ENCODE measurements at regions not wholly inside any gene's neighbourhood (a gene's known extent, or its start where the extent isn't known, plus 50 kb on each side); places are given as distances from the start of the nearest gene placed in this dataset.
A peak's percentile ranks its signal among the peaks of the same experiment; 100 is the strongest.

GRCh38 chr3:46112984-46113383 is 85.7 kb upstream of the XCR1 start:
- no peak for DNase-seq

DNA sequence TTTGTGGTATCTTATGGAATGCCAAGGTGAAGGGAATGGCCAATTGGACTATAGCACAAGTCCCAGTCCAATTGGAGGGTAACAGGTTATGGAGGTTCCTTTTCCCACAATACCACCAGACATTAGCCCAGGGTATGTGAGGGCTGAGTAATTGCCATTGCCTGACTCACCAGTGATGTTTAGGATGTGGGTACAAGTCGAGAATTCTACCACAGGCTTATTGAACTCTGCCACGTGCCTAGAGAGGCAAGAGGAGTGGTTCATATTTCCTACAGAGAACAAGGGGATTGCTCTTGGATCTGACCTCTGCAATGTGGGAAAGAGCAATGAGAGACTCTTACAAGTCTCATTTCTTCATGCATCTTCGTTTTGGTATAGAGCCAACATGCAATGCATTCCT is 85.0 kb upstream of the XCR1 start:
- no peak for DNase-seq

DNA sequence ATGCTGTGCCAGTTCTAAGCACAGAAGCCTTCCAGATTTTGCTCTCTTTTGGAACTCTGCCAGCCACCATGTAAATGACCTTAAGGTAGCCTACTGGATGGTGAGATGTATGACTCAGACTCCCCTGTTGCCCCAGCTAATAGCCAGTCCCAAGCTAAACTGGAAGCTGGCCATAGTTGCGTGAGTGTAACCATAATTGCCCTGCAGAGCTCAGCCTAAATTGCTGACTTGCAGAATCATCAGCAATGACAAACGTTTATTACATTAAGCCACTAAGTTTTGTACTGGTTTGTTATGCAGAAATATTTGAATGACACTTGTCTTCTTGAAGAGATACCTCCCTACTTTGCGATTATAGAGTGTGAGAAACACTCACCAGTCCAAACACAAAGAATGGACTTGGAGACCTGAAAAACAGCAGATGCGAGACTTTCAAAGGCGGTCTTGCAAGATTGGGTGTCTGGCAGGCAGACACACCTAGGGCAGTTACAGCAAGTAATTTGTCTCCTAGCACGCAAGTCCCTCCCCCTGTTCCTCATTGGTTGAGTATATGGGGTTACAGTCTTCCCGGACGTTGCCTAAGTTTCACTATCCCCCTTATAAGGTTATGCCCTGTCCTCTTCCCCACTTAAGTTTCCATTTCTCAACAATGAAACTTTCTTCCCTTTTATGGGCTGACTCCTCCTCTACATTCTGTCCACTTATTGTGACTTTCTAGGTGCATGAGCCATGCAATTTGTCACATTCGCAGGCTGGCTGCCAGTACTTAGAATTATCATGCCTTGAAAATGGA is 83.6 kb upstream of the XCR1 start:
- DNase-seq: no peak

GRCh38 chr3:46107682-46108081 is 80.4 kb upstream of the XCR1 start:
- DNase-seq: no peak

- DNase-seq: no peak
Measured at GRCh38 chr3:46105306-46105919, 78.1 kb upstream of the XCR1 start.

- DNase-seq: no peak
Measured at GRCh38 chr3:46104706-46105105, 77.4 kb upstream of the XCR1 start.

DNA sequence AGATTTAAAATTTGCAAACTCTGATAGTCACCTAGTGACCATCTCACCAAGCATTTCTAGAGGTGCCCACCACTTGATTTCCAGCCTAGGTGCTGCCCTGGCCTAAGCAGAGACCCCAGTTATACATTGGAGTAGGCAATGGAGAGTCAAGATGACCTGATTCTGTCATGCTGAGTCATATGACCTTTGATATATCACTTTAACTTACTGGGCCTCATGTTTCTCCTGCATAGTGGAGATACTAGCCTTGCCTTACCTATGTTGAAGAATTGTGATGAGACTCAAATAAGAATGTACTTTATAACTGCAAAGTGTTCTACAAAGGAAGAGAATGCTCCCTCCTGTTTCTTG is 75.5 kb upstream of the XCR1 start:
- DNase-seq: no peak

- DNase-seq: no peak
Measured at GRCh38 chr3:46102059-46102779, 74.9 kb upstream of the XCR1 start.

DNA sequence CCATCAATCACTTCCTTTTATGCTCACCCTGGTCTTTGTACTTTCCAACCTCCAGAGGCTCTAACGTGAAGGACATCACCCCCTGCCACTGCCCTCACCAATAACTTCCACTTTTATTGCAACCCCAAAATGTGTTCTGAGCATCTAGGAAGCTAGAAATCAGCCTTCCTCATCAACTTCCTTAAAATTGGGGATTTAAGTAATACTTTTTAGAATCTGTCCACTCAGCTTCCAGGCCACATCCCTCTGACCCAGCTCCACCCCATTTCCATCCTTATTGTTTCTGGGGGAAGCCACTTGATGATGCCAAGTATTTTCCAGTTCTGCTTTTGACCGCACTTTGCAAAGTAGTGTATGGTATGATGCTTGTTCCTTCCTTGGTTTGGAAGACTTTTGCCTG is 73.5 kb upstream of the XCR1 start:
- no peak for DNase-seq

GRCh38 chr3:46098319-46098761 is 71.1 kb upstream of the XCR1 start:
- DNase-seq: peak; percentile 38

DNA sequence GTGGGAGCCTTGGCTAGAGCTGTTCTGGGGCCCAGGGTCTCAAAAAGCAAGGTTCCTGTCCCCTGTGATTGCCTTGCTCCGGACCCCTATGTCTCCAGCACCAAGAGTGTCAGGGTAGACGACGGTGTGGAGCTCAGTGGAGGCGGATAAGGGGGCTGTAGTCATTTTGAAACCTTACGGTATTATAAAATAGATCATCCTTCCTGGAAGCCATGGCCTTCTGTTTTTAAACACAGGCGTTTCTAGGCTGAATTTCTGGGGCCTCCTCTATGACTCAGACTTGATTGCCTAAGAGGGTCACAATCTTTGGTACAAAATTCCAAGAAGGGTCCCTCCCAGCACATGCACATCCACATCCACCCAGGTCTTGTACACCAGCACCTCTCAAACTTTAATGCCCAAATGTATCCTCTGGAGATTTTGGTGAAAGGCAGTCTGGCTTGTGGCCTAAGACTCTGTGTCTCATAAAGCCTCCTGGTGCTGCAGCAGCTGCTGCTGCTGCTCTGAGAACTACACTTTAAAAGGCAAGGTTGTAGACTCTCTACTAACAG is 70.5 kb upstream of the XCR1 start:
- no peak for DNase-seq

DNA sequence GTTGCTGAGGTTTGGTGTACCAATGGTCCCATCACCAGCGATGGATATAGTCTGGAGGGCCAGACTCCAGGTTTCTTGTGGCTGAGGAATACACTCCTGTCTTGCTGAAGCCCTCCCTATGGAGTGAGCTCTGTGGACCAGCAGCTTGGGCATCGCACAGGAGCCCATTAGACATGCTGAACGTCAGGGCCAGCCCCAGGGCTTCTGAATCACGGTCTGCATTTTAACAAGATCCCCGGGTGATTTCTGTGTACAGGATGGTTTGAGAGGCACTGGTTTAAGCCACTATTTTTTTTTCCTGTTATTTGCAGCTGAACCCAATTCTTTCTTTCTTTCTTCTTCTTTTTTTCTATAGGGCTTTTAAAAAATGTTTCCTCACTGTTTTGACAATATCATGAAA is 69.5 kb upstream of the XCR1 start:
- DNase-seq: no peak

DNA sequence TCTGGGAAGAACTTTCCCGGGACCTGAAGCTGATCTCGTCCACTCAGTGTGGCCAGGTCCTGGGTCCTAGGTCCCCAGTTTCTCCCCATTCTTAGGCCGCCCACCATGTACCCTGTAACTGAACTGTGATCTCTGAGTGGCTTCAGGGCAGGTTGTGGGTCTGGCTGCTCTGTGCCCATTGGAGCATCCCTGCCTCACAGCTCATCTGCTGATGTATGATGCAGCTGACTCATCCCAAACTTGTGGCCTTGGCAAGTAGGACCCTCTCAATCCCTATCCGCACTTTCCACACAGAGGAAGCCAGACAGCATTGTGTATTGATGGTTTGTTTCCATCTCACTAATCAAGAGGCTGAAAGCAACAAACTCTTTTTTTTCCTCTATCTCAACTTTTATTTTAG is 69.1 kb upstream of the XCR1 start:
- DNase-seq: no peak

- DNase-seq: no peak
Measured at GRCh38 chr3:46095307-46095706, 68.0 kb upstream of the XCR1 start.

- no peak for DNase-seq
Measured at GRCh38 chr3:46094506-46094905, 67.2 kb upstream of the XCR1 start.

DNA sequence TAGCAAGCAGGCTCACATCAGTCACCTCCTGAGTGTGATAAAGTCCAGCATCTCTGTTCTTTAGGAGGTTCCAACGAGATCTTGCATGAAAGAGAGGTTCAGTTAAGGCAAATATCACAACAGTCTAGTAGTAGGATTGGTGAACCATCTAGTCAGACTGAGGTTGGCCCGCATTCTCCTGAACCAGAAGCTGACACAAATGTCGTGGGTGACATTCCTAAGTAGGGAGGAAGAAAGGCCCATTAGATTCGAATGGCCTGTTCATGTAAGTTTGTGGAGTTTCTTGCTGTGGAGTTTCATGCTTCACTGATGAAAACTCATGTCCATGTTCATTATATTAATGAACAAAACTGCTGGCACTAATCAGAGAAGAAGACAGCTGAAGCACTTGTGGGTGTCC is 66.7 kb upstream of the XCR1 start:
- DNase-seq: no peak

- DNase-seq: no peak
Measured at GRCh38 chr3:46093327-46093942, 66.2 kb upstream of the XCR1 start.

DNA sequence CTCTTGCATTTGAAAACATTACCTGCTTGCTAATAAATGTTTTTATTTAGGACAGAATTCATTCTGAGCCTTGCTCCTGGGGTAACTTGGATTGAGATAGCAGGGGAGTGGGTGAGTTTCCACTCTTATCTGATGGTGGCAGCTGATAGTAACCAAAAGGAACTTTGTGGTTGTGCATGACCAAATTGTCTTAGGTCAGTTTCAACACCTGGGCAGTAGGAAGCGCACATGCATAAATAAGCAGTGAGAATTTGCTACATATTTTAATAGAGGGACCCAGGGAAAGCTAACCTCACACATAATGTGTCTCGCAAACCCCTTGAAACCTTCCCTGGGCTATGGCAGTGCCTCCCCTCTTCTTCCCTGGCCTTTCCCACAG is 65.4 kb upstream of the XCR1 start:
- no peak for DNase-seq

GRCh38 chr3:46091741-46092701 is 64.7 kb upstream of the XCR1 start:
- no peak for DNase-seq

DNA sequence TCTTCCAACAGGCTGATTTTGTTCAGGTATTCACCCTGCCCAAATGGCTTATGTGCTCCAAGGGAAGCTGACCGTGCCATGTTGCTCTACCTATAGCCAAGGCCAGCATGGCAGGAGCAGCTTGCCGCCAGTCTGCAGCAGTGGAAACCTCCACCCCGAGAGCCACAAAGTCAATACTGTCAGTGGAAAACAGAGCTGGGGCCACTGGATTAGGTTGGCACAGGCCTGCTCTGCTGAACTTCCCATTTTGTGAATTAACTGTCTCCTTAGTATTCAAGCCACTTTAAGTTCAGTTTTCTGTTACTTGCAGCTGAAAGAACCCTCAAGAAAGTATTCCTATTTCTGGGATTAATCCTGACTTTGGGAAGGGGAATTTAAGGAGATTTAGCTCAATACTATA is 63.8 kb upstream of the XCR1 start:
- no peak for DNase-seq

DNA sequence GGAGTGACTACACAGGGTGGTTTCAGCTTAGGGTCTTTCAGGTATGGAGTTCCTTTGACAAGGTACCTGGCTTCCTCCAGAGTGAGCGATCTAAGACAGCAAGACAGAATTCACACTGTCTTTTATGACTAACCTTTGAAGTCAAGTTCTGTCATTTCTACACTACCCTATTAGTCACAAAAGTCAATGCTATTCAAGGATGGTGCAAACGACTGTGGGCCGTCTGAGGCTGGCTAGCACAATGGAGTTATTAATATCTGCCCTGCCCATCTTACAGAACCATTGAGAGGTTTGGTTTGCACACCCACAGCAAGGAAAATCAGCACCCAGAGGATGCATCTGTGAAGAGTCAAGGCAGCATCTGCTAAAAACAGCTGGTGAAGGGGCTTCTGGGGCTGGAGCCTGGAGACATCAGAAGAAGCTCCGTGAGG is 62.9 kb upstream of the XCR1 start:
- no peak for DNase-seq
